ENCODE measurements at regions not wholly inside any gene's neighbourhood (a gene's known extent, or its start where the extent isn't known, plus 50 kb on each side); places are given as distances from the start of the nearest gene placed in this dataset.

- no peak for DNase-seq (ENCODE audit: low read depth in 1 of 2, low spot score in 1 of 2)
Observed at GRCh38 chr18:40685219-40685618, 1269.8 kb upstream of the PIK3C3 start.

- DNase-seq (ENCODE audit: low read depth in 1 of 2, low spot score in 1 of 2), result no peak
Observed at GRCh38 chr18:40678318-40678717, 1276.7 kb upstream of the PIK3C3 start.

DNA sequence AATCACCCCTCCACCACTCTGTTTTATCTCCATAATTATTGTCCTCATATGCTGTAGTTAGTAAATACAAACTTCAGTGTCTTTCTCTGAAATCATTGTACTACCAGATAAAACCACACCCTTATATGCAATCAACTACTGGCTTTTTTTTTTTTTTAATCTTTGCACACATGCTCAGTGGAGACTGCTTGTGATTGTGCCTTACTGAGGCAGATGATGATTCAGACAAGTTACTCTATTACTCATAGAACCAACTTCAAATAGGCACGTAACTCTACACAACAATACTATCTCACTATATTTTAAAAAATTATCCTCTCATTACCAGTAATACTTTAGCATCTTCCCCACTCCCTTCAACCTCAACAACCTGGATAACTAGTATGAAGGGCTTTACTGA is 1278.4 kb upstream of the PIK3C3 start:
- DNase-seq (ENCODE audit: low read depth in 1 of 2, low spot score in 1 of 2), result no peak

- no peak for DNase-seq (ENCODE audit: low read depth in 1 of 2, low spot score in 1 of 2)
Observed at GRCh38 chr18:40673150-40673549, 1281.9 kb upstream of the PIK3C3 start.

DNA sequence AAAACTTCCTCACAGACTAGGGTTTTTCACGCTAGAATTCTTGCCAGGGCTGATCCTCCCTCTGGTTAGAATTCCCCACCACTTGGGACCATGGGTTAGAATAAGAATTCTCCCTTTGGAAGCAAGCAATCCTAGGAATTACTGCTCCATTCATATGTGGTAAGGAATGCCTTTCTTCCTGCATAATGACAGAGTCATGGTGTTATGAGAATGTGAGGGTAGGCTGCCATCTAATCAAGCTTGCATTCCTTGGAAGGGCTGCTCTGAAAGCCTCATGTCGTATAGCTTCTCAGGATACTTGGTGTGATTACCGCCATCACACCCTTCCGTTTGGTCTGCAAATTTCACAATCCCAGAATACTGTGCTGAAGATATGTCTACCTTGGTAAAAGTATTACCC is 1282.4 kb upstream of the PIK3C3 start:
- no peak for DNase-seq (ENCODE audit: low read depth in 1 of 2, low spot score in 1 of 2)

GRCh38 chr18:40670668-40671375 is 1284.2 kb upstream of the PIK3C3 start:
- no peak for DNase-seq (ENCODE audit: low read depth in 1 of 2, low spot score in 1 of 2)

GRCh38 chr18:40662898-40663437 is 1292.1 kb upstream of the PIK3C3 start:
- DNase-seq (ENCODE audit: low read depth in 1 of 2, low spot score in 1 of 2), result no peak

- no peak for DNase-seq (ENCODE audit: low read depth in 1 of 2, low spot score in 1 of 2)
Observed at GRCh38 chr18:40653682-40654081, 1301.4 kb upstream of the PIK3C3 start.

- no peak for DNase-seq (ENCODE audit: low read depth in 1 of 2, low spot score in 1 of 2)
Observed at GRCh38 chr18:40652321-40652720, 1302.7 kb upstream of the PIK3C3 start.

DNA sequence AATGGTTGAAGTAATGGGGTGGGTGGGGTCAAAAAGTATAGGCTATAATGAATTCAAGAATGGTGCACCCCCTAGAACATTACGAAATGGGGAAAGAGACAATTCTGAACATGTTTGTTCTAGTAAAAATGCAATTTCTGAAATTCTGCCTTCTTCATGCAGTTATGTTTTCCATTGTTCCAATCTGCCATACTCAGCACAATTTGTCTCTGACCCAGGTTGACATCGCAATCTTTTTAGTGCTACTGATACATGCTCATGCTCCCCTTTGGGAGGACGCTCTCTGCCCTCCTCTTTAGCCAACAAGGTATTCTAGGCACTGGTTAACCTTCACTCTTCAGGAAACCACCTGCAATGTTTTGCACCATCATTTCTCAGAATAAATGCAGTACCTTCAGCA is 1303.9 kb upstream of the PIK3C3 start:
- DNase-seq (ENCODE audit: low read depth in 1 of 2, low spot score in 1 of 2), result no peak

GRCh38 chr18:40642692-40643229 is 1312.3 kb upstream of the PIK3C3 start:
- DNase-seq (ENCODE audit: low read depth in 1 of 2, low spot score in 1 of 2), result no peak

DNA sequence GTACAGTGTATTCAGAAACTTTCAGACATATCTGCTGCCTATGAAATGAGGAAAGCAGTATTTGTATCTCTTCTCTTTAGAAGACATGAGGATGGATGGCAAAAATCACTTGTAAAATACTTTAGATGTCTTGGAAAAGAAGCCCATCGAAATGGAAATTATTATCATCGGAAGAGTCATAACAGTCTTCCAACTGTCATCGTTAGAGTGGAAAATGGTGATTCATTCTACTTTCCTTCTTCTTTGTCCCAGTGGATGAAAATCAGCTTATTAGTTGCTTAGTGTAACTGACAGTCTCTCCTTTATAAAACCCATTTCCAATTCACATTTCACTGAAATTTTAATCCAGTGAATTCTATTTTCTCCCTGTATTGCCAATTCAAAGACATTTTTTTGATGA is 1323.7 kb upstream of the PIK3C3 start:
- DNase-seq (ENCODE audit: low read depth in 1 of 2, low spot score in 1 of 2), result no peak

DNA sequence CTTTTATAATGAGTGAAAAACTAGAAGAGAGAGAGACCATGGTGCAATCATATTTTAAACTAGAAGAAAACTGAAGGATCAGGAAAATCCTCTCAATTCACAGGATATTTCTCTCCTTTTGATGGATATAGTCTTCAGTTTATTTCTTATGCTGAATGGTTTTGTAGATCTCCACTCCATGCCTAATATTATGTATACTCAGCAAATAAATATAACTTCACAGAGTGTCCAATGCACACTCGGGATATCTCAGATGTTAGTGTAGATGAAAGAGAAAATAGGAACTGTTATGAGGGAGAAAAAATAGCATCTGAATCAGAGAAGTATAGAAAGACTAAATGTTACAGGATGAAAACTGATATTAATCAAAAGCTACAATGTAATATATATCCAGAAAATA is 1324.5 kb upstream of the PIK3C3 start:
- no peak for DNase-seq (ENCODE audit: low read depth in 1 of 2, low spot score in 1 of 2)

GRCh38 chr18:40624959-40625358 is 1330.1 kb upstream of the PIK3C3 start:
- DNase-seq (ENCODE audit: low read depth in 1 of 2, low spot score in 1 of 2), result no peak

DNA sequence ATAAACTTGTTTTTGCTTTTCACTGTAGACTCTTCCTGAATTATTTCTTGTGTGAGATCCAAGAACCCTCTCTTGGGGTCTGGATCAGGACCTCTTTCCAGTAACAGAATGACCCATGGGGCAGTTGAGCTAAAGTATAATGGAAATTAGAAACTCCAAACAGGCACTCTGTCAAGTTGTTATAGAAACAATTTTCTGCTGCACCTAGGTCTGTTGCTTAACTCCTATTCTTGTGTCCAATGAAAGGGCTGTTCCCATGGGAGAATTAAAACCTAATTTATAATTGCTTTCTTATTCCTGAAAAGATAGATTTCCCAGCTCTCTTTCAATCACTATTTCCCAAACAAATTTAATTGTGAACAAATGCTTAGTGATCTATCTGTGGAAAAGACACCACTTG is 1341.3 kb upstream of the PIK3C3 start:
- DNase-seq (ENCODE audit: low read depth in 1 of 2, low spot score in 1 of 2), result no peak

GRCh38 chr18:40612356-40612755 is 1342.7 kb upstream of the PIK3C3 start:
- DNase-seq (ENCODE audit: low read depth in 1 of 2, low spot score in 1 of 2), result no peak

GRCh38 chr18:40608226-40608625 is 1346.8 kb upstream of the PIK3C3 start:
- DNase-seq (ENCODE audit: low read depth in 1 of 2, low spot score in 1 of 2), result no peak

GRCh38 chr18:40607542-40608148 is 1347.4 kb upstream of the PIK3C3 start:
- DNase-seq (ENCODE audit: low read depth in 1 of 2, low spot score in 1 of 2), result no peak

- DNase-seq (ENCODE audit: low read depth in 1 of 2, low spot score in 1 of 2), result no peak
Observed at GRCh38 chr18:40606996-40607395, 1348.0 kb upstream of the PIK3C3 start.

DNA sequence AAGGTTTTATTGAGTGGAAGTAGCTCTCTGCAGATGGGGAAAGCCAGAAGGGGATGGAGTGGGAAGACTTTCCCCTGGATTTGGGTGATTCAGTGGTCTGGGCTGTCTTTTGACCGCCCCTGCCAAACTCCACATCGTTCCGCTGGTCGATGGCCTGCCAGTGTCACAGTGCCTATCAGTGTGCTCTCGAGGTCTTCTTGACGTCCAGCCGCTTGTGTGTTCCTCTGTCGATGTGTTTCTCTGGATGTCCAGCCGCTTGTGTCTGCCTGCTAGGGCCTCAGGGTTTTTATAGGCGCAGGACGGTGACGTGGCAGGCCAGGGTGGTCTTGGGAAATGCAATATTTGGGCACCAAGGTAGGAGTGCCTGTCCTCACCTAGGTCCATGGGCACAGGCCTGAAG is 1371.4 kb upstream of the PIK3C3 start:
- DNase-seq (ENCODE audit: low read depth in 1 of 2, low spot score in 1 of 2), result no peak

- DNase-seq (ENCODE audit: low read depth in 1 of 2, low spot score in 1 of 2), result no peak
Observed at GRCh38 chr18:40582105-40582504, 1372.9 kb upstream of the PIK3C3 start.

DNA sequence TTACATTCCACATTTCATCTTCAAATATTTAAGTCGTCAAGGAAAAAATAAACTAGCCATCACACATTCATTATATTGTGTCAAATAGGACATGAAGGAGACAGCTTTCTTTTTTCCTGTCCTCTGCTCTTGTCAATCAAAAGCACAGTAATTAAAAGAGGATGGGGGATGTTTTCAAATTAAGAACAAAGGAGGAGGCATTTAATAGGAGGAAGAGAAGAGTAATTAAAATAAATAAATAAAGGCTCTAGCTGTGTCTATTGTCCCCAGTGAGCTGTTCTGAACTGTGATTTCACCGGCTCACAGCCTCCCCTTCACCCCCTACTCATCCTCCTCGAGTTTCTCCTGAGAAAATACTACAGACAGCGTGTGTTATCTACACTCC is 1377.1 kb upstream of the PIK3C3 start:
- DNase-seq (ENCODE audit: low read depth in 1 of 2, low spot score in 1 of 2), result no peak

Data from stimulated activated CD4-positive, alpha-beta T cell treated with anti-CD3 and anti-CD28 coated beads, Interleukin-15, amount 100 ng/mL, for 1 hour (primary cell).